ENCODE measurements at regions not wholly inside any gene's neighbourhood (a gene's known extent, or its start where the extent isn't known, plus 50 kb on each side); places are given as distances from the start of the nearest gene placed in this dataset.
A peak's percentile ranks its signal among the peaks of the same experiment; 100 is the strongest.

DNA sequence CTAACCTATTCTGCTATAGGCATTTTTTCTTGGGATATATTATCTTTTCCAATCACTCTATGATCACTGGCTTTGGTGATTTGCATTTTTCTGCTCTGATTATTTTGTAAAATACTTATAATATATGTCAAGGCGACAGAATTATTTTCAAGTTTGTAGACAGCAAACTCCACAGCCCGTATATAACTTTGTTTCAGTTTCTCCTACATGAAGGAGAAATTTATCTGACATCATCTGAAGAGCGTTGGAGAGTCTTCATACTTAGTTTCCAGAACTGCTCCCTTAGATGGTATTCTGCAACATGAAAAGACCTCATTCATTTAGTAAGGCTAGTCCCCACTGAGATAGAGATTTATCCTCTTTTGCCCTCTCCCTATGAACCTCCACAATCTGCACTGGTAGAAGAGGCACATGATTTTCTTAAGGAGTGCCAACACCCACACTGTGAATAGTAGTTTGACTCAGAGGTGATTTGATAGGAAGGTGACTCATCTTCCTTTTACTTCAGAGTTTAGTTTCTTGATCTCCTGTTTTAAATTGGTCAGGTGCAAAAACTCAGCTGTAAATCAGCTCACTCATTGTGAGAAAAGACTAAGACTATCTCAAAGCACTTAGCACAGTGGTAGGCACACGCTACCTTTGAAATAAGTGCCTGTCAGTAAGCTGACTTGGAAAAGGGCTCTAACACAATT, 1848.6 kb upstream of the CELF4 start:
- peak; percentile 37 for DNase-seq (ENCODE audit: extremely low read depth, low read depth, low spot score)

DNA sequence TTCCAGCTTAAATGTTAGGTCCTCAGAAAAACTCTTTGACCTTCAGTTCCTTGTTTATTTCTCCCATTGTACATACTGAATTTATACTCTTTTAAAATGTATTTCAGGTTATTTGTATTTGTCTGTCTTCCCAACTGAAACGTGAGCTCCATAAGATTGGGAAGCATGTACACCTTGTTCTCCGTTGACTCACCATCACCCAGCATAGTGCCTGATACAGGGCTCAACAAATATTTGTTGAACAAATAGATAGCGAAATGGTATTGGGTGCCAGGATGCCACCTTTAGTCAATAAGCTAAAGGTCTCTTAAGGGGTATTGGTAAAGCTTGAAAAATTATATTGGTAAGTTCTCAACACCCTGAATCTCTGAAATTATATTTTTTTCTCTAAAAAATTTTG, 1841.3 kb upstream of the CELF4 start:
- DNase-seq (ENCODE audit: extremely low read depth, low read depth, low spot score): no peak

DNA sequence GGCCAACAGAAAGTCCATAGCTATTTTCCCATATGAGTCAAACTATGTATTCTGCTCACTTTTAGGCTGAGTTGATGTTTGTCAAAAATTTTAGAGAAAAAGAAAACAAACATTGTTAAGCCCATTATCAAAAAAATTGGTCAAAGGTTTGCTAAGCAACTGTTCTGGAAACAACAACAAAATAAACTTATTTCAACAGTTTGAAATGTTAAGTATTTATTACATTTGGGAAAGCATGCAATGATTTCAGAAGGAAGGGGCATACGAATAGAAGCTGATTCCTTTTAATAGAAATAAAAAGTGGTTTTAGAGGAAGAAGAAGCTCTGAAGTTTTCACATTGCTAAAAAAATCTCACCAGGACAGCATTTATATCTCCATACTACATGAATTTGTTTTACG, 1837.5 kb upstream of the CELF4 start:
- DNase-seq (ENCODE audit: extremely low read depth, low read depth, low spot score): no peak

DNA sequence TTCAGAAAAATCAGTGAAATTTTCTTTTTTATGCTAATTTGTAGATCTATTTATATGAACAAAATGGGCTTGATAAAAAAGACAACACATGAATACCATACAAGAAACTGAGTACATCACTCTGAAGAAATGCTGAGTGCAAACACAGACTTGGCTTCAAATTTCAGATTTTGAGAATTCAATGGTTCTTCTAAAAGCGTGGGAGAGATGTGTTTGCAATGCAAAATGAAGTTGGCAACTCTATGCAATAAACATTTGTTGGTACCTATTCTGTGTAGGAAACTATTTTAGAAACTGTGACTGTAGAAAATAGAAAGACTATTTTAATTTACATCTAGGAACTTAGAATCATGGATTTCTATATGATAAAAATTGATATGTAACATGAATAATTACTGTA, 1834.1 kb upstream of the CELF4 start:
- DNase-seq (ENCODE audit: extremely low read depth, low read depth, low spot score): no peak

DNA sequence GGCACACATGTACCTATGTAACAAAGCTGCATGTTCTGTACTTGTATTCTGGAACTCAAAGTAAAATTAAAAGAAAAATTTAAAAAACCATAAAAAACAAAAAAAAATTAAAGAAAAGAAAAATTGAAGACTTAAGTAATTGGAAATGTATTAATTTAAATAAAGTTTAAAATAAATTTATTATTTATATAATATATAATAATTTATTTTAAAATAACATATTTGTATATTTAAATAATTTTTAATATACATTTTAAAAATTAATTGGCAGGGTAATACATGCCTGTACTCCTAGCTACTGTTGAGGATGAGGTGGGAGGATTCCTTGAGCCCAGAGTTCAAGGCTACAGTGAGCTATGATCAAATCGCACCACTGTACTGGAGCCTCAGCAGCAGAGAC, 1830.6 kb upstream of the CELF4 start:
- no peak for DNase-seq (ENCODE audit: extremely low read depth, low read depth, low spot score)

DNA sequence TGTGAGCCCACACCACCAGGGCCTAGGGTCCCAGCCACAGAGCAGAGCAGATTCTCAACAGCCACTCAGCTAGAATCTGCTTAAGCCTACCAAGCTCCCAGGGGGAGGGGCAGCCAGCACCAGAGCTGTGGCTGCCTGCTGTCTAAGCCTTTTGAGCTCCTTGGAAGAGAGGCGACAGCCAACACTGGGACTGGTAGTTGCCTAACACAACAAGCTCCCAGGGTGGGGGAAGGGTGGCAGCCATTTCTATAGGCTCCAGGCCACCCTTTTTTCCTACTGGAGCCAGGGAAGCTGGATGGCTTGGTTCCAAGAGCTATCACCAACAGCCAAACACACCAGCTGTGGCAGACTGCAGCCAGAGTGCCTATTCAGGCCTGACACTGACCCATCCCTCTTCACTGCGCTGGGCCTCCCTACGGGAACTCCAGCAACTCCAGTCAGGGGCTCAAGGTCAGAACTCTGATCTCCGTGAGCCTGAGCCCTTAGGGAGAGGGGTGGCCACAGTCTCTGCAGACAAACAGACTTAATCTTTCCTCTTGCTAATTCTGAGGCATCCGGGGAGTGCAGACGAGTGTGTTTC, 1824.3 kb upstream of the CELF4 start:
- no peak for DNase-seq (ENCODE audit: extremely low read depth, low read depth, low spot score)

DNA sequence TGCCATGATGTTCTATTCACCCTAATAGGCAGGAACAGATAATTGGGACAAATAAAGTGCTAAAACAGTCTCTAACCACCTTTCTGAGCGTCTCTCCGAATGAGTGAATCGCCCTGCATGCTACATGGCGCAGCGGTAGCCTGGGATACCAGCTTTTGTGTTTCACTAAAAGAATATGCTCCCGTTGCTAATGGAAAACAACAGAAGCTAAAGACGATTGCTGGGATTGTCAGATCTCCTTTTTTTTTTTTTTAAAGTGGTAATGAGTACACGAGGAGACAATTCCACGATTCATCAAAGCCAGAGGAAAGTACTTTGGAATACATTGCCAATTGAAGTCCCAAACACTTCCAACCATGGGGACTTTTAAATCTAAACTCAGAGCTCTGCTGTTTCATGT, 1815.3 kb upstream of the CELF4 start:
- DNase-seq (ENCODE audit: extremely low read depth, low read depth, low spot score): no peak

DNA sequence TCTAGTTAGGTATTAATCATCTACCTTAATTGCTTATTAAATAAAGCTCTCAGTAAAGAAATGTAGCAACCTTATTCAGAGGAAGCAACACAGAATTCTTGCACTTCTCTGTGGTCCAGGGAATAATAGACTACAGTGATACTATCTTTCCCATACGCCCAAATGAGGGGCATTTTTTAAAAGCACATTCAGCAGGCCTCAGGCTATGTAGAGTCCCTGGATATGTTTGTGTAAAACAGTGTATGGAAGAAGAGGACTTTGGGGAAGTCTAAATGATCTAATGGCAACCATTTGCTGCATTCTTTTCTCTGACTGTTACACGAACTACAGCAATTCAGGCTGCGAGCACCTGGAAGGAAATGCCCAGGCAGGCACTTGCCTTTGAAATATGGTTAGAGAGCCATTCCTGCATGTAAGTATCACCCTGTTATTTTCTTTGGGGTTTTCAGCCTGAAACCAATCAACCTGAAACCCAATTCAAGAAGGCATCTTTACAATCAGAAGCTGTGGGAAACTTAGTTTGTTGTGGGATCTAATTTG, 1814.7 kb upstream of the CELF4 start:
- no peak for DNase-seq (ENCODE audit: extremely low read depth, low read depth, low spot score)

DNA sequence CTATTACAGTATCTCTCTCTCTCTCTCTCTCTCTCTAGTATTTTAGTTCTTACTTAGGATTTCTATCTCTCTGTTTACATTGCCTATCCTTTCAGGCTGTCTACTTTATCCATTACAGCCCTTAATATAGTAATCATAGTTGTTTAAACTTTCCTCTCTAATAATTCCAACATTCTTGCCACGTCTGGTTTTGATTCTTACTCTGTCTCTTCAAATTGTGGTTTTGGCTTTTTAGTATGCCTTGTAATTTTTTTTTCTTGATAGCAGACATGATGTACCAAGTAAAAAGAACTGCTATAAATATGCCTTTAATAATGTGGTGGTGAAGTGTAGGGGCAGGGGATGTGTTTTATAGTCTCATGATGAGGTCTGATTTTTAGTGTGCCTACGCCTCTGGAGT, 1809.5 kb upstream of the CELF4 start:
- no peak for DNase-seq (ENCODE audit: extremely low read depth, low read depth, low spot score)

DNA sequence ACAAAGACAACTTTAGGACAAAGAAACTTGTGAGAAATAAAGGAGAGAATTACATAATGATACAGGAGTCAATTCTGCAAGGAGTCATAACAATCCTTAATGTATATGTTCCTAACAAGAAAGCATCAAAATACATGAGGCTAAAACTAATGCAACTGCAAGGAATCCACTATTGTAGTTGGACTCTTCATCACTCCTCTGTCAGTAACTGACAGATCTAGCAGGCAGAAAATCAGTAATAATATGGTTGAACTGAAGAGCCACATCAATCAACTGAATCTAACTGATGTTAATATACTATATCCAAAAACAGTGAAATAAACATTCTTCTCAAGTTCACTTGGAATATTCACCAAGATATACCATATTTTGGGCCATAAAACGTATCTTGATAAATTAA, 1806.4 kb upstream of the CELF4 start:
- DNase-seq (ENCODE audit: extremely low read depth, low read depth, low spot score): no peak

DNA sequence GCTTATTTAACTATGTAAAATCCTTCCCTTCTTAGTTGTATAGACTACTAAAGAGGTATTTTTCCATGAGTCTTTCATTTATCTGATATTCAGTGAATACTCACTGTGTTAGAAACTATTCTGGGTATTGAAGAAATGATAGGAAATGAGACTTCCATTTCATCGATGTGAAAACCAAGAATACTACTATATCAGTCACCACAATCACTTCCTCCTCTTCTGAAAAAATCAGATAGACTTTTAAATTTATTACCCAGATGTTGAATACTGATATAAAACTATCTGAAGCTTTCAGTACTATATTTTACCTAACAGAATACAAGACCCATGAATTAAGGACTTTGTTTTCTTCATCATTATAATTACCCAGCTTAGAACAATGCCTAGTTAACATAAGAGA, 1801.1 kb upstream of the CELF4 start:
- DNase-seq (ENCODE audit: extremely low read depth, low read depth, low spot score): no peak

DNA sequence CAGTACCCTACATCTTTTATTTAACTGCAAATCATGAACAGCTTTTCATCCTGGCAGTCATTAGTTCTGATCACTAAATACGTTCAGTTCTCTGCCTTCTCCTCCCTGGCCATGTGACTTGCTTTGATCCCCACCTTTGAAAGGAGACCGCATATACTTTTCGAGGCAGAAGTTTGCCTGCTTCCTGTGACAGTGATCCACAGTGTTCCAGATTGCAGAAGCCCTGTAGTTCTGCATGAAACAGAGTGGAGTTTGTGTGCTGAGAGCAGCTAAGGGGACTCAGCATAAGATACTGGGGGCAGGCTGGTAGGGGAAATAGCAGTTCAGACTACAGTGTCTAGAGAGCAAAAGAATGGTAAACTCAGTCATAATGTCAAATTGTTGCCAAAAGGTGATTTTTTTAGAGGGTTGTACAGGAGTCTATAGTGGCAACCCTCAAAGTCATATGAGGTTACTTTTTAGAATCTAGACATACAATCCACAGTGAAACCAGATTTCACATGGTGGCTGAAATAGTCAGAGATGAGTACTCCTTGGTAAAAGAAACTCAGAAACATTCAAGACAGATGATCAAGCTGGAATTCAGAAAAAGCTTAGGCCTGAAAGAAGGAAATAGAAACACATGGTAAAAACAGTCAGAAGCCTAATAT, 1800.4 kb upstream of the CELF4 start:
- DNase-seq (ENCODE audit: extremely low read depth, low read depth, low spot score): no peak

DNA sequence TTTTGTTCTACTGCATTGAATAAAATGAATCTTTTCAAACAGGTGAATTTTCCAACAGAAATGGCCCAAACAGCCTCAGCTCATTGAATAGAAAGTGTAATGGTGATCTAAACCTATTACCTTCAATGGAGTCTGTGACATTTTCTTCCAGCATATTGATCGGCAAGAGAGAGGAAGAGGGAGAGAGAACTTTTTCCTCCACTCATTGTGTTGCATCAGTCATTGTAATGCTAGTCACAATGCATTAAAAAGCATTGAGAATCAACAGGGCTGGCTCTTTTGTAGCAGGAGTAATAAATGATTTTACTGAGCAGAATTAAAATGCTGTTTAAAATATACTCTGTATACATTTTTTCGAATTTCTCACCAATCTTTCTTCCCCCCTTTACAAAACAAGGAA, 1794.5 kb upstream of the CELF4 start:
- DNase-seq (ENCODE audit: extremely low read depth, low read depth, low spot score): no peak

DNA sequence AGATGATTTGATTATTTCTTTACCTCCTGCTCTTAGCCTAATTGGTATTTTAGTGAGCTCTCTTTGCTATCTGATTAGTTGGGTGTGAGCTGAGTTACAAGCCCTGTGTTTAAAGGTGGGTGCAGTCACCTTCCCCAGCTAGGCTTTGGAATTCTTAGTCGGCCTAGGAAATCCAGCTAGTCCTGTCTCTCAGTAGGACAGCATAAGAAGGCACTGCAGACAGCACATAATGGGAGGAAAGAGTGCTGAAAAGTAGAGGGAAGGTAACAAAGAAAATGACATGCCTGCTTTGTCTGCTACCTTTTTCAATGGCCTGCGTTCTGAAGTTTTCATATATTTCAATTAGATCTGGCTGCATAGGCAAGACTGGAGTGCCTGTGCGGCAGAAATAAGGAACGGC, 1794.0 kb upstream of the CELF4 start:
- no peak for DNase-seq (ENCODE audit: extremely low read depth, low read depth, low spot score)

DNA sequence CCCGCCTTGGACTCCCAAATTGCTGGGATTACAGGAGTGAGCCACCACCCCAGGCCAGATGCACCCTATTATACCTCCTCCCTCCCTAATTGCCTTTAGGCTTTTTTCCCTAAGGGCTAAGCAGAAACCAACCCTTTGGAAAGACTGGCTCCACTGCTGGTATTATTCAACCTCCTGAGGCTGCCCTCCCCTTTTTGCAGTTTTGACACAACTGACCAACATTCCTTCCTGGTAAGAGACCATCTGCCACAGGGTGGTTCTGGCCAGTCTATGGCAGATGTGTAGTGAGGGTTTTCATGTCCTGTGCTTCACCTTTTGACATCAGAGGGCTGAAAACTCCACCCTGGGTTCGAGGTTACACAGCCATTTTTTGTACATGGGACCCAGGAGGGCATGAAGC, 1785.3 kb upstream of the CELF4 start:
- DNase-seq (ENCODE audit: extremely low read depth, low read depth, low spot score): no peak

DNA sequence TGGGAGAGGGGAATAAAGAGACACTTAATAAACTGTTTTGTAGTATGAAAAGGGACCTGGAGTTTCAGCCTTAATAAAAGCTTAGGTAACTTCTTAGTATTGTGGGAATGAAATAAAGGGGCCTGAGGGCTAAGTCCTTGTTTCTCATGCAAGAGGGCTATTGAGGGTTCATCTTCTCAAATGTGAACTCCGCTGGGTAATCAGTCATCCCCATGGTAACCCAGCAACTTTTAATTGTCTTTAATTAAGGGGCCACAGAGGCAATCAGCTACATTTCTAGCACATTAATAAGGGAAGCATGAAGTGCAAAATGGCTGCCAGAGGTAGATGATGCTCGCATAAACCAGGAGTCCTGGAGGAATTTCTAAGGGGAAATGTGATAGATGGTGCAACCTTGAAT, 1784.2 kb upstream of the CELF4 start:
- DNase-seq (ENCODE audit: extremely low read depth, low read depth, low spot score): no peak

DNA sequence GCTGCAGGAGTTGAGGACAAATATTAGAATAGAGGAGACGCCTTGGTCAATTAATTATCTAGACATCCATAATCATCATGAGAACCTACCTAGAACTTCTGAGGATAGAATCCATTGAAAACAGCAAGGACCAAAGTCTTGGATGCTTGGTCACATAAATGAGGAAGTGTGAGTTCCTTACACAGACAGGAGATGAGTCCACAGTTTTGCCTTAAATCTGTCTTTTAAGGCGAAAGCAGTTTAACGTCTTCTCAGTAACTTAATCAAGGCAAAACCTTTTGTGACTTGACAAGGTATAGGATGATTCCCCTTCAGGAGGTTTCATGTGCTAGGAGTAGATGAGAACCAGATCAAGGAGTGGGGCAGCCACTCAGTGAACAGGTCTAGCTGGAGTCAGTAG, 1783.2 kb upstream of the CELF4 start:
- no peak for DNase-seq (ENCODE audit: extremely low read depth, low read depth, low spot score)

DNA sequence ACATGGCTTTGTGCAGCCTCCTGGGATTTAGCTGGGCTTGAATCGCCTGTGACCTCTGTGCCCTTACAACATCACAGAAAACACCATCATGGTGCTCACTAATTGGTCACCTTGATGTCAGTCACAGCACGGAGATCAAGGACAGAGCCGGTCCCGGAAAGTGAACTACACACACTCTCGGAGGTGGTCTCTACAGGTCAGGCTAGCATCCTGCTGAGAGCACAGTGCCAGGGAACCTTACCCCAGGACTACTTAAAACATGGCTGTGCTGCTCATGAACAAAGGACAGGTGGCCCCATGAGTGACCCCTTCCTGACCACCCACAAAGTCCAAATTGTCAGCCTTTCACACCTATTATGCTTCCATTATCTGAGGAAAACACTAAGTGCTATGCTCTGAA, 1782.1 kb upstream of the CELF4 start:
- no peak for DNase-seq (ENCODE audit: extremely low read depth, low read depth, low spot score)

DNA sequence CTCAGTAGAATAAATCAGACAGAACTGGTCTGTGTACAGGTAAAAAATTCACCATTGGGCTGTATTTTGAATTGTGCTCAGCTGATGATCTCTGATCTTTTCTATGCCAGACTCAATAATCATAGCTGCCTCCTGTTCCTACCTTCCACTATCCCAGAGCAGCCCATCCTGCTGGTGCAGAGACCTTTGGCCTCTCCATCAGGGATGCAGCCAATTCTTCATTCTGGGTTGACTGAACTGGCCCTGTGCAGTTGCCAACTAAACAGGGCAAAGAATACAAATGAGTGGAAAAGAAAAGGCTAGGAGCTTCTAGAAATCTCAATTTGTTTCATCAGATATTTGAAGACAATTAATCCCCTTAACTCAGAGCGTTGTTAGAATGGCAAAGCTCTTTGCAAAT, 1781.3 kb upstream of the CELF4 start:
- DNase-seq (ENCODE audit: extremely low read depth, low read depth, low spot score): no peak

DNA sequence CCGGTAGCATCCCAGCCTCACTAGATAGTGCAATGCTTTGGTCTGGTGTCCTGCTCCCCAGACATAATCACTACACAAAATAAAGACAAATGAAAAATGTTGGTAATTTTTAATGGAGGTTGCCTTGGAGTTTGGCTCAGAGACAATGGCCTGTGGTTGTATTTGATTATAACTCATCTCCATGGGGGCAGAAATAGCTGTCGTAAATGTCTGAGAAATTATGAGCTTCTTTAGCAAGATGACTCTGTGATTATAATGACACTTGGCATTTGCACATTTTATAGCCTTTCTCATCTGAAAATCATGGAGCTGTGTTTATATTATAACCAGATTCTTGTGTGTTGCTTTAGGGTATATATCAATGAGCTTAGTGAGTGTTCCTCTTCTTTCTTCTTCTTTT, 1779.7 kb upstream of the CELF4 start:
- DNase-seq (ENCODE audit: extremely low read depth, low read depth, low spot score): no peak

DNA sequence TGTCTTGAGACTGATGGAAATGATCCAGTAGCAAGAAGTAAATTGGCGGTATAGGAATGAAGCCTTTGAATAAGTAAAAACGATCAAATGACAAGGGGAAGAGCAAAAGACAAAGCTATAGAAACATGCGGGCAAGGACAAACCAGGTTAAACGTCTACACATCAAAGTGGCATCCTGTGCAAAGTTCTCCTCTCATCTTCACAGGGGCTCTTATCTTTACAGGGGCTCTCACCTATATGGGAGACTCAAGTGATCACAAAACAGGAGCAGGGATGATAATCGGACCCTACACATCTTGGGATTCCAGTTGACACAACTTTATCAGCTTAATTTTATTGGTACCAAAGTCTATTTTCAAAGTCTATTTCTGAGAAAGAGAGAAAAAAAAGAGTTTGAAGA, 1778.9 kb upstream of the CELF4 start:
- DNase-seq (ENCODE audit: extremely low read depth, low read depth, low spot score): no peak

DNA sequence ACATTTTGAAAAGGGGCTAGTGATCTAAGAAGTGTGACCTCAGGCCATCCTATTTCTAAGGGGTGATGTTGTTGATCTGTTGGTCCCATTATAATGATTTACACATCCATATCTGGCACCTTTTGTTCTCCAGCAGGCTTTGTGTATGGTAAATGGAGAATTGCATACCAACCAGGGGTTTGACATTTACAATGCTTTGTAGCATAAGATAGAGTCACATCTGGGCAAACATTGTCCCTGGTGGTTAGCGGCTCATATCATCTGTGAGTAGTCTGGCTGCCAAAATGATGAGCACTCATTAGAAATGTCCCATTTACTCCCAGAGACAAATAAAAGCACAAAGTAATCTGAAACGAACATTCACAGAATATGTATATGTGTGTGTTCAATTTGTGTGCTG, 1775.5 kb upstream of the CELF4 start:
- no peak for DNase-seq (ENCODE audit: extremely low read depth, low read depth, low spot score)

Data from glomerular endothelial cell (primary cell).